ENCODE measurements at regions not wholly inside any gene's neighbourhood (a gene's known extent, or its start where the extent isn't known, plus 50 kb on each side); places are given as distances from the start of the nearest gene placed in this dataset.

GRCh38 chr2:22449696-22450095, 935.3 kb upstream of the KLHL29 start (continued):
- TF ChIP-seq ZNF414 (CRISPR knock-in tag; IDR thresholded peaks at IDR 0.05), result no peak
- no peak for TF ChIP-seq ZNF574 (CRISPR knock-in tag; IDR thresholded peaks at IDR 0.05)
- TF ChIP-seq BCLAF1 (IDR thresholded peaks at IDR 0.05), result no peak
- TF ChIP-seq HNRNPLL (IDR thresholded peaks at IDR 0.05; ENCODE audit: low read depth, low read length, poor library complexity, severe bottlenecking), result no peak

- H2AFZ ChIP-seq (ENCODE audit: low read length), result no peak overlapping the region
- no peak for TF ChIP-seq ZNF362 (CRISPR knock-in tag; IDR thresholded peaks at IDR 0.05; ENCODE audit: borderline replicate concordance)
- no peak for TF ChIP-seq ZNF251 (CRISPR knock-in tag; IDR thresholded peaks at IDR 0.05)
- no peak for TF ChIP-seq ZNF34 (CRISPR knock-in tag; IDR thresholded peaks at IDR 0.05; ENCODE audit: borderline replicate concordance)
- no peak for TF ChIP-seq ZC3H4 (CRISPR knock-in tag; IDR thresholded peaks at IDR 0.05; ENCODE audit: borderline replicate concordance)
- no peak for TF ChIP-seq REL (CRISPR knock-in tag; conservative IDR thresholded peaks at IDR 0.05)
- no peak for TF ChIP-seq KAT8 (CRISPR knock-in tag; IDR thresholded peaks at IDR 0.05)
- TF ChIP-seq AGO2 (optimal IDR thresholded peaks at IDR 0.05; ENCODE audit: low read depth, low read length), result no peak
- TF ChIP-seq HDAC2 (CRISPR knock-in tag; IDR thresholded peaks at IDR 0.05), result no peak
- H3K4me2 ChIP-seq (ENCODE audit: low read depth, low read length), result no peak overlapping the region
- H3K9me3 ChIP-seq (ENCODE audit: low read length), result peaks cover 53% of the 10 kb centered on the region
- no peak overlapping the region for H3K4me3 ChIP-seq (replicated peaks in 1 of 3; ENCODE audit: insufficient read depth in 1 of 3, low read depth in 2 of 3, low read length in 3 of 3)
- BruUV-seq (replicated peaks), result no TSS peak
- H3K79me2 ChIP-seq (ENCODE audit: insufficient read depth, low read length), result no peaks in the 10 kb centered on the region
- intact Hi-C loops (cut with micrococcal nuclease; ENCODE audit: unreplicated experiment) (no loop called here), in situ Hi-C loops (cut with HindIII; ENCODE audit: extremely low pct_ligation_motif_present, low pct_unique_long_range_greater_than_20kb) (no loop called here)
- no peaks in the 10 kb centered on the region for H4K20me1 ChIP-seq (ENCODE audit: insufficient read depth, low read length)
- ATAC-seq, result no peak
- no peak for DNase-seq (ENCODE audit: low spot score)
- H3K4me1 ChIP-seq (ENCODE audit: insufficient read depth, low read length), result no peaks in the 10 kb centered on the region
- H3K36me3 ChIP-seq (replicated peaks in 1 of 2; ENCODE audit: control insufficient read depth in 1 of 2, insufficient read depth in 2 of 2, low read length in 2 of 2), result no peaks in the 10 kb centered on the region
- H3K9ac ChIP-seq (ENCODE audit: insufficient read depth, low read depth, low read length), result no peak overlapping the region
- H3K27me3 ChIP-seq (ENCODE audit: control insufficient read depth in 1 of 2, insufficient read depth in 2 of 2, low read length in 2 of 2), result no peaks in the 10 kb centered on the region
- FAIRE-seq, result no peak
- POLR2A ChIA-PET, result no interaction called here
- H3K27ac ChIP-seq (ENCODE audit: extremely low read length, insufficient read depth, low read length), result no peak overlapping the region
- 1% methylated on average over 8 of the region's 8 CpGs for WGBS (ENCODE audit: low lambda C conversion rate)
- CTCF ChIA-PET (ENCODE audit: low intra/inter-chr PET ratio, low total read pairs), result no interaction called here
Observed at GRCh38 chr2:22450831-22451230, 934.1 kb upstream of the KLHL29 start.

Measured in HepG2 (cell line).